Caco-2 (cell line): ENCODE measurements at regions not wholly inside any gene's neighbourhood (a gene's known extent, or its start where the extent isn't known, plus 50 kb on each side); places are given as distances from the start of the nearest gene placed in this dataset.

ENCODE experiments used
- BruUV-seq: library from RNA; stranded (reverse); fragments of 400-500 nt; replicated peaks from 2 replicates; lab custom pipeline; 2021; lab: Mats Ljungman, UMichigan
- CTCF ChIA-PET: fragments of 300-600 bp; sonication (Branson Sonifier 250); formaldehyde crosslinking; loops from one replicate; lab custom pipeline; 2022; ENCODE audit warnings: antibody characterized with exemption; lab: Charles Lee
- POLR2A ChIA-PET: fragments of 300-600 bp; sonication (Branson Sonifier 250); formaldehyde crosslinking; loops from one replicate; lab custom pipeline; 2022; ENCODE audit warnings: antibody characterized with exemption; lab: Charles Lee
- DNase-seq, 2 experiments: peaks; one replicate each; pipeline versions ENCODE4 v3.0.0 to v3.0.0-alpha.2; 2020 to 2022
- H3K27me3 ChIP-seq: replicated peaks from 2 replicates; pipeline ENCODE4 v1.6.0; 2011; ENCODE audit warnings: low read length; ENCODE audit not compliant: control insufficient read depth, insufficient read depth
- H3K36me3 ChIP-seq: 2 replicates; pipeline ENCODE4 v1.5.1; 2011; ENCODE audit warnings: low read length; ENCODE audit not compliant: control insufficient read depth, insufficient read depth
- H3K4me1 ChIP-seq: fragments of 250-450 bp; sonication (Bioruptor Pico); 2 replicates; pipeline ENCODE4 v1.5.1; 2020; ENCODE audit warnings: mild to moderate bottlenecking
- H3K4me3 ChIP-seq: 2 replicates; pipeline ENCODE4 v1.5.1; 2011; ENCODE audit warnings: low read depth, mild to moderate bottlenecking, control low read depth, low read length
- H3K9me3 ChIP-seq: fragments of 250-450 bp; sonication (Bioruptor Pico); 2 replicates; pipeline ENCODE4 v1.5.1; 2020; ENCODE audit warnings: mild to moderate bottlenecking, moderate library complexity
- H3K27ac Mint-ChIP-seq: one replicate; pipeline ENCODE4 v1.8.0; 2022; ENCODE audit warnings: mixed read lengths; ENCODE audit not compliant: unreplicated experiment
- H3K27me3 Mint-ChIP-seq: one replicate; pipeline ENCODE4 v1.8.0; 2022; ENCODE audit warnings: mixed read lengths; ENCODE audit not compliant: insufficient read depth, unreplicated experiment
- H3K36me3 Mint-ChIP-seq: one replicate; pipeline ENCODE4 v1.8.0; 2022; ENCODE audit warnings: mild to moderate bottlenecking, mixed read lengths; ENCODE audit not compliant: insufficient read depth, unreplicated experiment
- H3K4me1 Mint-ChIP-seq: one replicate; pipeline ENCODE4 v1.8.0; 2022; ENCODE audit warnings: low read depth, mixed read lengths; ENCODE audit not compliant: unreplicated experiment
- H3K4me3 Mint-ChIP-seq: one replicate; pipeline ENCODE4 v1.8.0; 2022; ENCODE audit warnings: mild to moderate bottlenecking, moderate library complexity, mixed read lengths; ENCODE audit not compliant: unreplicated experiment
- H3K9me3 Mint-ChIP-seq: one replicate; pipeline ENCODE4 v1.8.0; 2022; ENCODE audit warnings: mixed read lengths; ENCODE audit not compliant: unreplicated experiment
- intact Hi-C: fragments of 100-400 bp; cut with micrococcal nuclease; formaldehyde crosslinking; loops from one replicate; pipeline ENCODE4 v1.10.0; 2022; ENCODE audit not compliant: unreplicated experiment
- TF ChIP-seq, protein P1 (sequence below), 2 experiments: fragments of 200-600 bp in 1 of 2; IDR thresholded peaks; 1 replicate in 1 of 2; 2 replicates in 1 of 2; pipeline versions ENCODE4 v1.5.1 to v1.8.0; 2011 to 2022; ENCODE audit warnings: antibody characterized with exemption in 1 of 2, control low read depth in 1 of 2, inconsistent platforms in 1 of 2, low read depth in 1 of 2, low read length in 1 of 2, mild to moderate bottlenecking in 1 of 2, moderate library complexity in 1 of 2; ENCODE audit not compliant: insufficient read depth in 1 of 2, severe bottlenecking in 1 of 2, unreplicated experiment in 1 of 2

DNA sequence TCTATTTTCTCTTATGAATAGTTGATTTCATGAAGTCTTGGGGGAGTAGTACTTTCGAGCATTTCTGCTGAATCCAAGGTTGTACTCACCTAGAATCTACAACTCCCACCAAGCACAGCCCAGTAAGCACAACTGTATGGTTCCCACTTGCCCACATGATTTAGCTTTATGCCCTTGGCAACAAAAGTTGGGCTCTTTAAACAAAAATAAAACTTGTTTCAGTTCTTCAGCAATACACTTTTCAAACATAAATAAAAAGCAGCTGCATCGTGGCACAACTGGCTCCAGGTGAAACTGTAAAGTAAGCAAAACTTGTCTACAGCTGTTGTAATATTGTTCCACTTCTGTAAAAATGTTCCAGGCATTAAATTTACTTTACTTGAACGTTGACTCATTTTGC, 99.8 kb upstream of the FSIP2 start:
- H3K4me1 ChIP-seq = no peaks in the 10 kb centered on the region
- H3K27me3 ChIP-seq = no peaks in the 10 kb centered on the region
- H3K9me3 ChIP-seq = no peaks in the 10 kb centered on the region
- CTCF ChIA-PET = no interaction called here
- BruUV-seq = no TSS peak
- POLR2A ChIA-PET = no interaction called here
- no peak for DNase-seq
- Mint-ChIP-seq H3K27me3 (no peaks in the 10 kb centered on the region), H3K36me3 (no peaks in the 10 kb centered on the region), H3K27ac (no peak overlapping the region), H3K4me1 (no peaks in the 10 kb centered on the region), H3K9me3 (no peaks in the 10 kb centered on the region), H3K4me3 (no peak overlapping the region)
- H3K36me3 ChIP-seq = no peaks in the 10 kb centered on the region
- intact Hi-C loops = no loop called here
- H3K4me3 ChIP-seq = no peak overlapping the region
- TF ChIP-seq, protein P1, sequence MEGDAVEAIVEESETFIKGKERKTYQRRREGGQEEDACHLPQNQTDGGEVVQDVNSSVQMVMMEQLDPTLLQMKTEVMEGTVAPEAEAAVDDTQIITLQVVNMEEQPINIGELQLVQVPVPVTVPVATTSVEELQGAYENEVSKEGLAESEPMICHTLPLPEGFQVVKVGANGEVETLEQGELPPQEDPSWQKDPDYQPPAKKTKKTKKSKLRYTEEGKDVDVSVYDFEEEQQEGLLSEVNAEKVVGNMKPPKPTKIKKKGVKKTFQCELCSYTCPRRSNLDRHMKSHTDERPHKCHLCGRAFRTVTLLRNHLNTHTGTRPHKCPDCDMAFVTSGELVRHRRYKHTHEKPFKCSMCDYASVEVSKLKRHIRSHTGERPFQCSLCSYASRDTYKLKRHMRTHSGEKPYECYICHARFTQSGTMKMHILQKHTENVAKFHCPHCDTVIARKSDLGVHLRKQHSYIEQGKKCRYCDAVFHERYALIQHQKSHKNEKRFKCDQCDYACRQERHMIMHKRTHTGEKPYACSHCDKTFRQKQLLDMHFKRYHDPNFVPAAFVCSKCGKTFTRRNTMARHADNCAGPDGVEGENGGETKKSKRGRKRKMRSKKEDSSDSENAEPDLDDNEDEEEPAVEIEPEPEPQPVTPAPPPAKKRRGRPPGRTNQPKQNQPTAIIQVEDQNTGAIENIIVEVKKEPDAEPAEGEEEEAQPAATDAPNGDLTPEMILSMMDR (IDR thresholded peaks at IDR 0.05; ENCODE audit: insufficient read depth in 1 of 2, low read depth in 1 of 2, low read length in 1 of 2, severe bottlenecking in 1 of 2, unreplicated experiment in 1 of 2) = no peak

DNA sequence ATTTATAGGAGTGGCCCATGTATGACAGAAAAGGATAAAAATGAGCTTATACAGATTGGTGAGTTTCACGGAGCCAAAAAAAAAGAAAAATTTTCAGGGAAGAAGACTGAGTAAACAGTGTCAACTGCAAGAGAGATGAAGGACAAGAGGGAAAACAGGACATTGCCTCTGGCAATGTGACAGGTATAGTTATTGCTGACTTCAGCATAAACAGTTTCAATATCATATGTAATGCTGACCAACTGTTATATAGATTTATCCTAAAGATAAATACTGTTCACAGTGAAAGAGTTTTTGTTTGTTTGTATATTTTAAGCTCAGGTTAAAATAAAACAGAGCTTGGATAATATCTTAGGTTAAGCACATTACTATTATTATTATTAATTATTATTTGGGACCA, 98.0 kb upstream of the FSIP2 start:
- H3K36me3 ChIP-seq = no peaks in the 10 kb centered on the region
- H3K9me3 ChIP-seq = no peaks in the 10 kb centered on the region
- Mint-ChIP-seq H3K27me3 (no peaks in the 10 kb centered on the region), H3K27ac (no peak overlapping the region), H3K9me3 (no peaks in the 10 kb centered on the region), H3K4me3 (no peak overlapping the region), H3K36me3 (no peaks in the 10 kb centered on the region), H3K4me1 (no peaks in the 10 kb centered on the region)
- no peak for DNase-seq
- TF ChIP-seq, protein P1 (IDR thresholded peaks at IDR 0.05; ENCODE audit: insufficient read depth in 1 of 2, low read depth in 1 of 2, low read length in 1 of 2, severe bottlenecking in 1 of 2, unreplicated experiment in 1 of 2) = no peak
- no peak overlapping the region for H3K4me3 ChIP-seq
- H3K4me1 ChIP-seq = no peaks in the 10 kb centered on the region
- intact Hi-C loops = no loop called here
- H3K27me3 ChIP-seq = no peaks in the 10 kb centered on the region
- BruUV-seq = no TSS peak
- CTCF ChIA-PET = no interaction called here
- POLR2A ChIA-PET = no interaction called here

DNA sequence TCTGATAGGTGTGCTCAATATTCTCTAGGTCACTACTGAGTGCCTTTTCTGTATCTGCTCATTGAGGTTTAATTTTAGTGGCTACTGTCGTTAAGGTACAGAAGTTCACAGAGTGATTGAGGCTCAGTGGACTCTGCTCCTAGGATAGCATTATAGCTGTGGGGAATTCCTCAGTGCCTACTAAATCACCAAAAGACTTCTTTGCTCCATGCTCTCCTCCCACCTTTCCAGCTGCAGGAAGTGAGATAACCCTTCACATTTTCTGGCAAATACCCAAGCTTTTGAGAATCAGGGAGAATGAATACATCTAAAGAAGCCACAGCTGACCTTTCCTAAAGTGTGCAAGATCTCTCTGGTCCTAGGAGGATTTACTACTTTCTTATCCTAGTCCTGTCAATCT, 95.2 kb upstream of the FSIP2 start:
- ChIA-PET CTCF (no interaction called here), POLR2A (no interaction called here)
- H3K27me3 Mint-ChIP-seq = no peaks in the 10 kb centered on the region
- no peaks in the 10 kb centered on the region for H3K4me1 ChIP-seq
- BruUV-seq = no TSS peak
- intact Hi-C loops = no loop called here
- no peak overlapping the region for H3K4me3 Mint-ChIP-seq
- DNase-seq = no peak
- H3K36me3 Mint-ChIP-seq = no peaks in the 10 kb centered on the region
- no peaks in the 10 kb centered on the region for H3K9me3 ChIP-seq
- no peaks in the 10 kb centered on the region for H3K9me3 Mint-ChIP-seq
- H3K27ac Mint-ChIP-seq = no peak overlapping the region
- H3K4me1 Mint-ChIP-seq = no peaks in the 10 kb centered on the region
- H3K36me3 ChIP-seq = no peaks in the 10 kb centered on the region
- H3K4me3 ChIP-seq = no peak overlapping the region
- no peaks in the 10 kb centered on the region for H3K27me3 ChIP-seq
- TF ChIP-seq, protein P1 (IDR thresholded peaks at IDR 0.05; ENCODE audit: insufficient read depth in 1 of 2, low read depth in 1 of 2, low read length in 1 of 2, severe bottlenecking in 1 of 2, unreplicated experiment in 1 of 2) = no peak
